Fibroblast of skin of back (primary cell): ENCODE measurements at regions not wholly inside any gene's neighbourhood (a gene's known extent, or its start where the extent isn't known, plus 50 kb on each side); places are given as distances from the start of the nearest gene placed in this dataset.
"Not testable (repeated sequence)": the region's sequence is repeated elsewhere in the genome, so short reads cannot be mapped to it uniquely, and the experiment has no call there.

Experiments used
- DNase-seq: peaks from one replicate; pipeline ENCODE4 v3.0.0-alpha.2; 2013

DNA sequence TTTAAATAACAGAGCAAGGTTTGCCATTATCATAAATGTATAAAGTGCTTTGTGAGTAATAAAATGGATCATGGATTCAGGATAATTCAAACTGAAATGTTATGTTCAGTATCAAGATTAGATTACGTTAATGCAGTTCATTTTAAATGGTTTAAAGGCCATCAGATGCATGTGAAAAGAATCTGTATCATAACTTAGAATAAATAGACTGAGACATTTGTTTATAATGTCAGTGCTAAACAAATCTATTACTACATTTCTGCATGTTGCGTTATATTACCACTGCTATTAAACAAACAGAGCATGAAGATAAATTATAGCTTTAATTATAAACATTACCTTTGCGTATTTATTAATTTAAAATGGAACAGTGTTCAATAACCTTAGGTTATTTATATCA is 160.2 kb downstream of the TOX3 start:
- DNase-seq = no peak

DNA sequence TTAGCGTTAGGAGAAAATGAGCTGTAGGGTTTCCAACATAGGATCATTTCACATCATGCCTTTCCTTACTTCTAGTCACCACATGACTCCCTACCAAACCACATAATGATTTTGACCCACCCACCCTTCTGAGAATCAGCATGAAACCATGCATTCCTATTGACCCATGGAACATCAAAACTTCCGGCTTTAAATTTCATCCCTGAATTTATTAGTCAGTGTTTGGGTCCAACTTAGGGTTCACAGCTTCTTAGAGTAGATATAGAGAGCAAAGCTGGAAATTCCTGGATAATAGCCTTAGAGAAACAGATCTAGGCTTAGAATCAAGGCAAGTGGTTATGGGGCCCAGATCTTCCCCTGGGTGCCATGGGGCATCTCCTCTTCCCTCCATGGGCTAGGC is 162.6 kb downstream of the TOX3 start:
- DNase-seq = no peak

DNA sequence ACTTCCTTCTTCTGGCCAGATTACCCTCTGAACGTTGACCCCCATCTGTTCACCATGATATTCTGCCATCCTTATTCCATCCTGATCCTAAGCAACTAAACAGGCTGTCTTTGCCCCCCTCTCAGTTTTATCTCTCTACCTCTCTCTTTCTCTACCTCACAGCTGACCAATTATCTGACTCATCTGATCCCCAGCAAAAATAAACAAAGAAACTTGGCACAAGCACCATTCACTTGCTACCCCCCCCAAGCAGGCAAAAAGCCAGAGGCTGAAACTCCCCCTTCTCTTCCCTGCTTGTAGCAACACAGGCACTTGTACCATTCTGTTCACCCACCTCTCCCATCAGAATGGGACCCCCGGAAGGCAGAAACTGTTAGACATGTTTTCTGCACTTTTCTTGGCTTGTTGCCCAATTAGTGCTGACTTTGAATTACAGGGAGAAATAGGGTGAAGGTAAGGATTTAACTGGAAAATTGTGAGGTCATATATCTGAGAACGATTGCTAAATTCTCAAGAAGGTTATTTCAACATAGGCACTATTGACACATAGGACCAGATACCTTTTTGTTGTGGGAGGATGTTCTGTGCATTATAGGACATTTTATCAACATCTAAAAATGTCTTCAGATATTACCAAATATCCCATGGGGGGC is 163.2 kb downstream of the TOX3 start:
- no peak for DNase-seq

DNA sequence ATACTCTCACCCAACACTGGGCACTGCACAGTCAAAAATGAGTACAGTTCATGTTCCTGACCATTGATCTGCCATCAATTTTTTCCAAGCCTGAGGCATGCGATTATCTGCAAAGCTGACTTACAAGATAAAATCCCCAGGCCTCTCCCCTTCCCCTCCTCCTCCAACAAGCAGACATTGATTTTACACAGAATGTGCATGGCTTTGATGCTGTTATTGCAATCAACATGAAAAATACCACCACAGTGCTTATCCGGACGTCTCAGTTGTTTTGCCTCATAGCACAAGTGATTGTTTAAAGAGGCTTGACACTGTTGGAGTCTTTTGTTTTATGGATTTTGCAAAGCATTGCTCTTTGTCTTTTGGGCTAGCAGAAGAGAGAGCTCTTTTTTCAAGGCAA is 163.8 kb downstream of the TOX3 start:
- no peak for DNase-seq

DNA sequence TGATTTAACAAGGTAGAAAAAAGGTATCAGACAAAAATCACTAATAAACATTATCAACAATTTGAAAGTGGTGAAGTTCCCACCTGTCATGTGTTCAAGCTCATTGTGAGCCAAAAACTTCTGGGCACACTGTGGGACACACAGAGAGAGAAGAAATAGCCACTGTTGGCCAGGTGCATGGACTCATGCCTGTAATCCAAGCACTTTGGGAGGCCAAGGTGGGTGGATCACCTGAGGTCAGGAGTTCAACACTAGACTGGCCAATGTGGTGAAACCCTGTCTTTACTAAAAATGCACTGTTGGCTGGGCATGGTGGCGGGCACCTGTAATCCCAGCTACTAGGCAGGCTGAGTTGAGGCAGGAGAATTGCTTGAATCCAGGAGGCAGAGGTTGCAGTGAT is 167.4 kb downstream of the TOX3 start:
- DNase-seq = no peak

DNA sequence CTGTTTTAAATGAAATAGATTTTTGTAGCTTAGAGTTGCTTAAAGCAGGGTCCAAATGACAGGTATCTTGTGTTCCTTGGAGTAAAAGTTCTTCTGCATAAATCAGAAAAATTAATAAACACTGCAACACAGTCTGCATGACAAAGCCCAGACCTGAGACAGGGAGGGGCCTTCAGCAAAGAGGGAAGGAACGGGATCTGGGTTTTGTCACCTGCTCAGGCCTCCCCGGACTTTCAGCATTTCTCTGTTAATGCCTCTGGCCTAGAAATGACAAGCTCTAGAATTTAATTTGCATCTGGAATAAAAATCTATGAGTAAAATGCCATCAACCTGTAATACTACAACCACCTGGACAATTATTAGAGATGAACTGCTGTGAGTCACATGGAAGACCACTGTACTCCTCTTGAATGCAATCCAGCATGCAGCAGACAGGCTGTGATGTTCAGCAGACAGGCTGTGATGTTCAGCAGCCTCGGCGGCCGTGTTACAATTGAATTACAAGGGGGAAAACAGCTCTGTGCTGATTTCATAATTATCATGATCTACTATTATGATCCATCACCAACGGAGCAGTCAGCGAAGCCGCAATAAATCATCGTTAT is 170.2 kb downstream of the TOX3 start:
- no peak for DNase-seq

DNA sequence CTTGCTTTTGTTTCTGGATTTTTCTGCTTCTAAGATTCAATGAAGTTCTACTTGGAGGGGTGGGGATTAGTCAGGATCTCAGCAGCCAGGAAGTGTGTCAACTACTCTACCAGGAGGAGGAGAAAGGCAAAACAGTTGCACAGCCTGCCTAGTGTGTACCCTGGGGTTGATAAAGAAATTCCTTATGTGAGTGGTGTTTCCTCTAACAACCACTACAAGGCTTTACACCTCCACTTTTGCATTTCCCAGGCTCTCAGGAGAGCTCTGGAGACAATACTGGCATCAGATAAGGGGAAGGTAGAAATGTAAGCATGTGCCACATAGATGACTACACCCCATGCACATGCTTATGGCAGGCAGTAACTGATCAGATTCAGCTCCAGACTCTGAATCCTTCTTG is 174.6 kb downstream of the TOX3 start:
- DNase-seq = no peak

DNA sequence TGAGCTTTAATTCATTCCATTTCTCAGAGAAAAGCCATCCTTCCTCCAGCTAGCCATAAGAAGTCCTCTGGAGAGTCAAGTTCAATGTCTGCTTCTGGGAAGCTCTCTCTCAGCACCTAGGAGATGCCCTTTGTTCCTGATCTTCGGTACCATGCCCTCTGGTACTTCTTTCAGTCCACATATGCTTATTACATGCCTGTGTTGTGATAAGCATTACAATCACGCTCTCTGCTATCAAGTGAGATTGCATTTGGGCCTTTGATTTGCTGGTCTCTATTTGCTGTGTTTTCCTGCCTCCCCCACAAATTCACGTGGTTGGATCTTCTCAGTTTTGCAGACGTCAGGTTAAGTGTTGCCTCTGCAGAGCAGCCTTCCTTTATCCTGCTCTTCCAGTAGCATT is 178.1 kb downstream of the TOX3 start:
- no peak for DNase-seq

DNA sequence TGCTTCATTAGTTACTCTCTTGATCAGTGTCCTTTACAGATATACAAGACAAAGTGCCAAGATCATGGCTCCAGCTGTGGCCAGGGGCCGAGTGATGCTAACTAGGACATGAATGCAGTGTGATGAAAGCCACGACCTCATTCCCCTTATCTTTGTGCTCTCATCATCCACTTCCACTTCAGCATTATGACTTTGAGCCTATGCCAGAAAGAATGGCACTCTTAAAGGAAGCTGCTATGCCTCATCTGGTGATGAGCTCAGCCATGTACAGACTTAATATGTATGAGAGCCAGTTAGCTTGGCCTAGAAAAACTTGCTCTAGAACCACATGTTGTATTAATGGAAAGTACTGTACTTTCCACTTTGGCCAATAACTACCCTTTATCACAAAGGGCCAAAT is 179.1 kb downstream of the TOX3 start:
- DNase-seq = no peak

DNA sequence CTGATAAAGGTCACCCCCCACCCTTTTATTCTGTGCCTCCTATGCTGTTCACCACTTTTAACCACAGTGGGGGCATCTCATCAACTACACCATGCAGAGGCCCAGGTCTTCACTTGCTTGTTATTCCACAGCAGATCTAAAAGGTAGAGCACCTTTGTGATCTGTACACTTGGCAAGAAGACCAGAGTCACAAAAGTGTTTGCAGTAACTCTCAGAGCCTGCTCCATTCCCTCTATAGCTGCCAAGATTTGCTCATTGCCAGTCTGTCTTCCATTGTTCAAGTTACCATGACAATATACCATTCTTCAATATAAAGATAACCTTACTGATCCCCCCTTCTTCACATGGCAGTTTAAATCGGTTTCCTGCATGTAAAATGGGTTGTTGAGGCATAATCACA is 180.0 kb downstream of the TOX3 start:
- no peak for DNase-seq

DNA sequence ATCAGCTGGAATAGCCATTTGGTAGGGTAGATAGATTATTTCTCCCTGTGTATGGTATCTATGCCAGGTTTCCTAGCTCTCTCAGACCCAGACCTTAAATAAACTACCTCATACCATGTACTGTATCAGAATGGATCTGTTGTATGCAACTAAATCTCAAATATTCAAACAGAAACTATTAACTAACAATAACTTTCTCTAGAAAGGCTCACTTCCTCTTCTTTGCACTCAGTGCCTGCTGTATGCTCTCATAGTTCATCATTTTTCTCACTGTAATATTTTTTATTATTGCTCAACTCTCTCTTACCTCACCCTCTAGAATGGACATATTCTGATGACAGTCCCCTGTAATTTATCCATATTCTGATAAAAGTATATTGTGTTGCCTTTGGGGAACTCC is 182.4 kb downstream of the TOX3 start:
- no peak for DNase-seq

DNA sequence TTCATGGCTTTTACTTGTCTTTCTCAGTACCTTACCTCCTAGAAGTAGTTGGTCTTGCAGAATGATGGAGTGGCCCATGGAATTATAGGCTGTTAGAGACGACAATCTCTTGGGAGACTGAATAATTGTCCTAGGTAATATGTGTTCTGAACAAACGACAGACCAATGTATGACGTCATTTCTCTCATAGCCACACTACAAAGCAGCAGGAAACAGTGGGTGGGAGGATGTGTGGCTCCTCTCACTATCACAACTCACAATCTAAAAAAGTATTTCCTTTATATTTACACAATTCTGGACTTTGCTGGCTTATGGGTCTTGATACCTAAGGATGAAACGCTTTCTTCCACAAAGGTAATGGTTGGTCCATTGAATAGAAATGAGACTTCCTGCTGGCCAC is 183.9 kb downstream of the TOX3 start:
- DNase-seq = no peak

DNA sequence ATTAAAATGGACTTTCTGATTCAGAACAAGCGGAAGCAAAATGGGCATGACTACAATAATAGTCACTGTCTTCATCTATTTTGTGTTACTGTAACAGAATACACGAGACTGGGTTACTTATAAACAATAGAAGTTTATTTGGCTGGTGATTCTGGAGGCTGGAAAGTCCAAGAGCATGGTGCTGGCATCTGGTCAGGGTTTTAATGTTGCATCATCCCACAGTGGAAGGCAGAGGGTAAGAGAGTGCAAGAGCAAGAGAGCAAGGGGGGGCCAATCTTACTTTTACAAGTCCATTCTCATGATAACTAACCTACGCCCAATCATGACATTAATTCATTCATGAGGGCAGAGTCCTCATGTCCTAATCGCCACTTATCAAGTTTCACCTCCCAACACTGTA is 189.2 kb downstream of the TOX3 start:
- no peak for DNase-seq

DNA sequence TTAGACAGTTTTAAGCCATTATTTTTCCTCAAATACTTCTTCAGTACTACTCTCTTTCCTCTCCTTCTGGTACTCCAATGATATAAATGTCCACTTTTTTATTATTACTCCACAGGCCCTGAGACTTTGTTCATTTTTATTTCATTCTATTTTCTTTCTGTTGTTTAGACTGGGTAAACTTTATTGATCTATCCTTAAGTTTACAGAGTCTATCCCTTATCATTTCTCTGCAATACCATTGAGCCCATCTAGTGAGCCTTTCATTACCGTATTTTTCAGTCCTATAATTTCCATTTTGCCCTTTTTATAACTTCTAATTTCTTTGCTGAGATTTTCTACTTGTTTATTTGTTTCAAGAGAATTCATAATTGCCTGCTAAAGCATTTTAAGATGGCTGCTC is 193.7 kb downstream of the TOX3 start:
- DNase-seq = no peak

DNA sequence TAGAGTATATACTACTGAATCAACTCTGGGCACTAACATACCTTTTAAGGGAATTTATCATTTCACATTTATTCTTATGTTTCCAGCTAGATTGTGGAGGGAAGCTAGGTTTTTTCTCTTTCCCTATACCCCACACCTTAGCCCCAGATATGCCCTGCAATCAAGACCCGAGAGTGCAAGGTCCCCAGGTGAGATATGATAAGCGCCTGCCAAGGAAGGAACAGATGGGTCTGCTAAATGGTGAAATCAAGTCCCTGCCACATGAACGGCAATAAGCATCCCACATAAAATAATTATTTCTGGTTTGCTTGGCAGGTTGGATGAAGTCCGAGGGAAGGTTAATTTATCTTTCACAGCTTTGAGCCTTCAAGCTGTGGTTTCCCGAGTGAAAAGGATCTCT is 195.5 kb downstream of the TOX3 start:
- DNase-seq = no peak

DNA sequence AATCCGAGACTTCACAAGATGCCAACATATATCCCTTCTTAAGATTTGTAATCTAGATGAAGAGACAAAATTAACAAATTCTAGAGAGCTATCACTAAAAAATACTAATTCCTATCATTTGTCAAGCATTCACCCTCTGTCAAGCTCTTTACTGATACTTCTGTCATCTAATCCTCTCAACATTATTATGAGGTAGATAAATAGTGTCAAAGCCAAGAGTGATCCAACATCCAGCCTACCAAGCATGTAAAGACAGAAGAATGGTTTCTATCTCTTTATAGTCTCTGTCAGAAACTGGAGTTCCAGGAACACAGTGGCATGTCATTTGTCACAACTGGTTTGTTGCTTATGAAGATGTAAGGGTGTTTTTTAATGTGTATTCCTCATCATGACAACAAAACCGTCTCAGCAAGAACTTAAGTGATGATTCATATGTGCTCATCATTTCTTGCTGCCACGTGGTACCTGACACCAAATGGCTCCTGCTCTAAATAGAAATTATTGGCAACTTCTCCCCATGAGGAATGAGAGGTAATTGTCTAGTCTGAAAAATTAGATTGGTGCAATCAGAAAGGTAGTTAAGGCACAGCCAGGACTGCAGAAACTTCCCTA is 196.8 kb downstream of the TOX3 start:
- DNase-seq = no peak

DNA sequence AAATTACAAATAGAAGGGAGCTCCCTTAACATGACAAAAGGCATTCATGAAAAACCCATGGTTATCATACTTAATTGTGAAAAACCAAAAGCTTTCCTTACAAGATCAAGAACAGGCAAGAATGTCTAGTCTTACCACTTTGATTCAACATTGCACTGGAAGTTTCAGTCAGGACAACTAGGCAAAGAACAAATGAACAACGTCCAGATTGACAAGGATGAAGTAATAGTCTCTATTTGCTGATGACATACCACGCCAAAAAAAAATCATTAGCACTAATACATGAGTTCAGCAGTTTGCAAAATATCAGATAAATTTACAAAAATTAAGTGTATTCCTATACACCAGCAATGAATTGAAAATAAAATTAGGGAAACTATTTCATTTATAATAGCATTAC is 200.2 kb downstream of the TOX3 start:
- no peak for DNase-seq

DNA sequence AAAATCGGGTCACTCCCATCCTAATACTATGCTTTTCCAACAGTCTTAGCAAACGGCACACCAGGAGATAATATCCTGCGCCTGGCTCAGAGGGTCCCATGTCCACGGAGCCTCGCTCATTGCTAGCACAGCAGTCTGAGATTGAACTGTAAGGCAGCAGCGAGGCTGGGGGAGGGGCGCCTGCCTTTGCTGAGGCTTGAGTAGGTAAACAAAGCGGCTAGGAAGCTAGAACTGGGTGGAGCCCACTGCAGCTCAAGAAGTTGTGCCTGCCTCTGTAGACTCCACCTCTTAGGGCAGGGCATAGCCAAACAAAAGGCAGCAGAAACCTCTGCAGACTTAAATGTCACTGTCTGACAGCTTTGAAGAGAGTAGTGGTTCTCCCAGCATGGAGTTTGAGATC is 213.3 kb downstream of the TOX3 start:
- not testable (repeated sequence) for DNase-seq

DNA sequence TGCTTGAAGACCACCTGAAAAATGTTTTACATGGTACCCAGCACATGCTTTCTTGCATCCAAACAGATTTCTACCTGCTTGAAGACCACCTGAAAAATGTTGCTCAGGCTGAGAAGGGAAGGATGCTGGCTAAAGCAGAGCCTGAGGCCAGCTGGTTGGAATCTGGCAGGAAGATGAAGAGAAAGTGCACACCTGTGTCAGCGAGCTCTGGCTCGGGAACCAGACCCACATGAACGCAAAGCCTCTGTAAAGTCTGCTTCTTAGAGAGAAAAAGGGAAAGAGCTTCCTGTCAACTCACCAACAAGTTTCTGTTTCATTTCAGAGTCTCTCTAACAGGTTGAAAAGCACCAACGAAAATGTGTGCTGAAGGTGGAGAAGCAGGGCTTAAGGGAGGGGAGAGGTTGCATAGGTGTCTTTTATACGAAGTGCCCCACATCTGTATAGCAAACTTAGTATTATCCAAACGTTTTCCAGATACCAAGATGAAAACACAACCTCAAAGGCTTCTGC is 226.0 kb downstream of the TOX3 start:
- DNase-seq = no peak

DNA sequence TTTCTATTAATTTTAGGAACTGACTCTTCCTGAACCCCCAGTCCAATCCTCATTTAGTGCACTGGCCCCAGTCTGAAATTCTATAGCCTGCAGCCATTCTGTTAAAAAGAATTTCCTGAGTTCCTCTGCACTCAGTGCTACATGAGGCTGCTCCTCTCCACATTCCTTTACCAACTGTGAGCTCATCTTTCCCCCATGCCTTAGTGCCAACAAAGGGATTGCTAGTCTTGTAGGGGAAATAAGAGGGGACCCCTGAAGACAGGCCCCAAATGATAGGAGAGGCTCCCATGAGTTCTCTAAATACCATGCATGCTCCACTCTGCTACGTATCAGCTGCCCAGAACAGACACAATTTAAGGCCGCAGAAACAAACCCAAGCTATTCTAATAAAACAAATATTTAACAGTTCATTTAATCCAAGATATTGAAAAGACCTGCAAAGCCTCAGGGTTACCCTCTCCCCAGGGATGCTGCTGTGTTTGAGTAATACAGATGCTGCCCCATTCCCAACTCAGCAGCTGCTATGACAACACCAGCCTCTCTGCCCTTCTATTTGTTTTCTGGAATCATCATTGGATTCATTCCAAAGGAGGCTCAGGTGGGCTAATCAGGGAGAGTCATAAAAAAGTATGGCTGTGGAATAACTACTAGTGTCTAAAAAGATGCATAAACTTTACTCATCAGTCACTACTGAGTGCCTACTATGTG is 228.5 kb downstream of the TOX3 start:
- DNase-seq = no peak

DNA sequence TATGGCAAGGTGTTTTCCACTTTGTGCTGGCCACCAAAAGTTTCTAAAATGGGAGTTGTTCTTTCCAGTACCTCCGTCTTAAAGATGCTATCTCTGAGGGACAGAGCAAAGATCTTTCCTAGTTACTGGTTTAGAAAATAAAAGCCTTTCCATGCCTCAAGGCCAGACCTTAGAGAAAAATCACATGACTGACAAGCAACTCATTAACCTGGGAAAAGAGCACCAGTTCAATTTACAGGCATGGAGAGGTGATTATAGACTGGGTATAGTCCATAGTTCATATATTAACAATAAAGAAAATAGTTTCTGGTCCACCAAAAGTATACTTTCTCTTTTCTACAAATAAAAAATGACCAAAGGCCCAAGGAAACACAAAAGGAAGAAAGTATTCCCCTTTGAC is 230.7 kb downstream of the TOX3 start:
- no peak for DNase-seq

DNA sequence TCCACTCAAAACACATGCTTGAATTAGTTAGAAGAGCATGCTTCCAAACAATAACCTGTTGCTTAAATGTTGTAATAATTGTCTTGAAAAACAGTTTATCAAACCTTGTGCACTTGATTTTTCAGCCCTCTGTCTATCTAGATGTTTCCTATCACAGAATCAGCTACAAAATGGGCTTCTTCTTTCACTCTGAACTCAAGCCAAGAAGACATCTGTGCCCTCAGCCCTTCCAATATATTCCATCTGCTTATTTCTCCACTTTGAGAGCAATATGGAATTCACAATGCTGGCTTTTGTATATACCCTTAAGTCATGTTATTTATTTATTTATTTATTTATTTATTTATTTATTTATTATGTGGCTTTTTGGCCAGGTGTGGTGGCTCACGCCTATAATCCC is 234.2 kb downstream of the TOX3 start:
- DNase-seq = no peak
